K562 (cell line): ENCODE measurements at regions not wholly inside any gene's neighbourhood (a gene's known extent, or its start where the extent isn't known, plus 50 kb on each side); places are given as distances from the start of the nearest gene placed in this dataset.

ENCODE experiments used
- ATAC-seq: fragments of 200-7000 bp; cut with Tn5 transposase; 3 replicates; pipeline ENCODE4 v1.9.1; 2020; ENCODE audit warnings: moderate library complexity
- BruUV-seq: library from RNA; stranded (reverse); fragments of 400-500 nt; replicated peaks from 2 replicates; lab custom pipeline; 2021; lab: Mats Ljungman, UMichigan
- CTCF ChIA-PET: fragments of 300-600 bp; formaldehyde crosslinking; extraction: SDS; loops from one replicate; lab custom pipeline; 2021; ENCODE audit warnings: low intra/inter-chr PET ratio; lab: Yijun Ruan, JAX
- POLR2A ChIA-PET: fragments of 300-600, 350-650 bp; sonication (Branson Sonifier 250); formaldehyde crosslinking; extraction: SDS; loops from one replicate; lab custom pipeline; 2021; ENCODE audit warnings: antibody characterized with exemption, inconsistent platforms; lab: Yijun Ruan, JAX
- DNase-seq, 4 experiments: peaks; one replicate each; pipeline versions ENCODE4 v3.0.0 to v3.0.0-alpha.2; 2011 to 2018; ENCODE audit warnings: low spot score in 3 of 4, mixed read lengths in 3 of 4; ENCODE audit errors: extremely low read depth in 1 of 4
- FAIRE-seq: peaks from 2 replicates; lab custom pipeline; 2011; peaks lifted over from hg19 to GRCh38; lab: Jason Lieb, UNC
- H2AFZ ChIP-seq: 2 replicates; pipeline ENCODE4 v1.6.0; 2011; ENCODE audit warnings: low read depth, low read length, control low read depth, inconsistent platforms
- H3K27ac ChIP-seq: fragments of 200-600 bp; 3 replicates; pipeline ENCODE4 v1.8.0; 2011; ENCODE audit warnings: low read depth, mild to moderate bottlenecking, control low read depth, inconsistent platforms, low read length, moderate library complexity, mixed read lengths; ENCODE audit errors: extremely low read depth
- H3K27me3 ChIP-seq, 2 experiments: fragments of 300-600 bp in 1 of 2; 2 replicates in 1 of 2; 3 replicates in 1 of 2; pipeline versions ENCODE4 v1.6.0 to v1.8.0; 2011; ENCODE audit warnings: inconsistent platforms in 2 of 2, low read length in 2 of 2, mild to moderate bottlenecking in 1 of 2, mixed read lengths in 1 of 2, moderate library complexity in 1 of 2; ENCODE audit not compliant: control insufficient read depth in 2 of 2, insufficient read depth in 2 of 2
- H3K36me3 ChIP-seq: fragments of 300-600 bp; 3 replicates; pipeline ENCODE4 v1.8.0; 2011; ENCODE audit warnings: mild to moderate bottlenecking, low read length, inconsistent platforms; ENCODE audit not compliant: control insufficient read depth, insufficient read depth
- H3K4me1 ChIP-seq, 2 experiments: fragments of 200-600 bp in 1 of 2; replicated peaks in 1 of 2; 2 replicates in 1 of 2; 3 replicates in 1 of 2; pipeline versions ENCODE4 v1.5.1 to v1.8.0; 2011; ENCODE audit warnings: inconsistent platforms in 2 of 2, low read length in 2 of 2, mild to moderate bottlenecking in 1 of 2, mixed read lengths in 1 of 2, moderate library complexity in 1 of 2; ENCODE audit not compliant: control insufficient read depth in 2 of 2, insufficient read depth in 2 of 2
- H3K4me2 ChIP-seq: 2 replicates; pipeline ENCODE4 v1.6.1; 2011; ENCODE audit warnings: low read length, control low read depth, inconsistent platforms, mixed read lengths; ENCODE audit not compliant: insufficient read depth
- H3K4me3 ChIP-seq: fragments of 200-600 bp; sonication (generic), shearing (Covaris generic); 2 replicates; pipeline ENCODE4 v1.5.1; 2016; ENCODE audit warnings: control low read depth, inconsistent platforms
- H3K79me2 ChIP-seq: fragments of 200-600 bp; 3 replicates; pipeline ENCODE4 v1.8.0; 2011; ENCODE audit warnings: low read length, inconsistent platforms; ENCODE audit not compliant: control insufficient read depth, insufficient read depth
- H3K9ac ChIP-seq, 2 experiments: 2 replicates each; pipeline versions ENCODE4 v1.6.0 to v1.6.1; 2011; ENCODE audit warnings: low read depth in 2 of 2, low read length in 2 of 2, control low read depth in 1 of 2, inconsistent platforms in 1 of 2, mild to moderate bottlenecking in 1 of 2, mixed read lengths in 1 of 2; ENCODE audit not compliant: insufficient read depth in 1 of 2
- H3K9me1 ChIP-seq: one replicate; pipeline ENCODE4 v1.6.0; 2011; ENCODE audit warnings: inconsistent platforms, mild to moderate bottlenecking, low read length, moderate library complexity; ENCODE audit not compliant: control insufficient read depth, insufficient read depth
- H3K9me3 ChIP-seq: replicated peaks from 2 replicates; pipeline ENCODE4 v1.5.1; 2011; ENCODE audit warnings: low read depth, low read length, inconsistent platforms; ENCODE audit not compliant: control insufficient read depth, insufficient read depth
- H4K20me1 ChIP-seq: replicated peaks from 2 replicates; pipeline ENCODE4 v1.6.1; 2011; ENCODE audit warnings: low read length, inconsistent platforms, mixed read lengths; ENCODE audit not compliant: control insufficient read depth, insufficient read depth
- FOSL1 ChIP-seq: fragments of 200-800 bp; sonication (Bioruptor generic); conservative IDR thresholded peaks from 2 replicates; pipeline ENCODE4 v1.6.1; 2016; ENCODE audit warnings: missing genetic modification characterization, missing compliant biosample characterization
- MAZ ChIP-seq, 2 experiments: fragments of 450-650 bp in 1 of 2; sonication (generic) in 1 of 2; formaldehyde crosslinking; IDR thresholded peaks in 1 of 2; conservative IDR thresholded peaks in 1 of 2; 2 replicates each; pipeline versions ENCODE4 v1.4.0 to v1.5.0; 2020; ENCODE audit warnings: mild to moderate bottlenecking in 1 of 2, missing genetic modification reagents in 1 of 2
- MCM3 ChIP-seq: fragments of 450-650 bp; IDR thresholded peaks from 2 replicates; pipeline ENCODE4 v1.6.1; 2016
- NFATC3 ChIP-seq: fragments of 450-650 bp; IDR thresholded peaks from 2 replicates; pipeline ENCODE4 v1.6.1; 2017; ENCODE audit warnings: mild to moderate bottlenecking
- NR1H2 ChIP-seq: sonication (generic); formaldehyde crosslinking; IDR thresholded peaks from 2 replicates; pipeline ENCODE4 v1.4.0; 2020; ENCODE audit warnings: mild to moderate bottlenecking, missing genetic modification reagents
- PCBP2 ChIP-seq: fragments of 200-400 bp; formaldehyde crosslinking; IDR thresholded peaks from 2 replicates; pipeline ENCODE4 v1.6.1; 2018; ENCODE audit warnings: low read length, low read depth, mild to moderate bottlenecking, moderate library complexity; ENCODE audit not compliant: poor library complexity, severe bottlenecking
- SAFB2 ChIP-seq: fragments of 200-400 bp; formaldehyde crosslinking; IDR thresholded peaks from 2 replicates; pipeline ENCODE4 v1.6.1; 2018; ENCODE audit warnings: borderline replicate concordance, low read length, low read depth, moderate library complexity; ENCODE audit not compliant: severe bottlenecking
- SRF ChIP-seq, 2 experiments: fragments of 250-450, 450-650 bp in 1 of 2; sonication (Bioruptor Pico) in 1 of 2; sonication (generic) in 1 of 2; formaldehyde crosslinking; IDR thresholded peaks; 2 replicates each; pipeline versions ENCODE4 v1.5.0 to v1.5.1; 2020 to 2022; ENCODE audit warnings: mild to moderate bottlenecking in 1 of 2, missing genetic modification reagents in 1 of 2
- SRSF9 ChIP-seq: fragments of 200-400 bp; formaldehyde crosslinking; IDR thresholded peaks from 2 replicates; pipeline ENCODE4 v1.6.1; 2017; ENCODE audit warnings: low read depth, low read length, borderline replicate concordance
- ZNF354B ChIP-seq: fragments of 250-450 bp; sonication (Bioruptor Pico); IDR thresholded peaks from 2 replicates; pipeline ENCODE4 v1.4.0; 2020
- ZNF592 ChIP-seq: fragments of 450-650 bp; IDR thresholded peaks from 2 replicates; pipeline ENCODE4 v1.6.1; 2017; ENCODE audit warnings: antibody characterized with exemption, mild to moderate bottlenecking
- WGBS: fragments of 100-300 bp; shearing (Covaris generic); methylation state at CpG from one replicate; pipeline ENCODE4 v1.1.6; 2016; ENCODE audit warnings: low coverage, mixed read lengths; ENCODE audit not compliant: insufficient coverage; ENCODE audit errors: missing lambda C conversion rate; 5-methylcytosine and 5-hydroxymethylcytosine counted together
- in situ Hi-C: fragments of 300-500 bp; cut with MboI; formaldehyde crosslinking; loops from 4 replicates; pipeline ENCODE4 v1.15.0; 2018; ENCODE audit warnings: inconsistent platforms, mixed read lengths
- intact Hi-C: fragments of 100-400 bp; cut with micrococcal nuclease; formaldehyde crosslinking; loops from 2 replicates; pipeline ENCODE4 v1.14.2; 2022
- TF ChIP-seq, protein P1 (sequence below): sonication (generic); formaldehyde crosslinking; IDR thresholded peaks from 2 replicates; pipeline ENCODE4 v1.8.0; 2023; ENCODE audit warnings: mild to moderate bottlenecking, missing genetic modification reagents

- ATAC-seq: no peak
- H3K4me1 ChIP-seq: no peaks in the 10 kb centered on the region
- no peak overlapping the region for H3K4me2 ChIP-seq
- no peaks in the 10 kb centered on the region for H3K79me2 ChIP-seq
- in situ Hi-C loops (no loop called here), intact Hi-C loops (no loop called here)
- 0% methylated on average over 3 of the region's 3 CpGs for WGBS
- no peak for DNase-seq
- ChIA-PET POLR2A (no interaction called here), CTCF (no interaction called here)
- H3K9me1 ChIP-seq: no peaks in the 10 kb centered on the region
- no TSS peak for BruUV-seq
- no peak overlapping the region for H3K27ac ChIP-seq
- H2AFZ ChIP-seq: no peak overlapping the region
- TF ChIP-seq PCBP2: no peak
- H3K9me3 ChIP-seq: no peaks in the 10 kb centered on the region
- H3K4me3 ChIP-seq: no peak overlapping the region
- H4K20me1 ChIP-seq: no peaks in the 10 kb centered on the region
- H3K36me3 ChIP-seq: no peaks in the 10 kb centered on the region
- no peak overlapping the region for H3K9ac ChIP-seq
- no peaks in the 10 kb centered on the region for H3K27me3 ChIP-seq
- FAIRE-seq: no peak
Observed at GRCh38 chr6:9044426-9044825, 609.1 kb upstream of the SLC35B3 start.

DNA sequence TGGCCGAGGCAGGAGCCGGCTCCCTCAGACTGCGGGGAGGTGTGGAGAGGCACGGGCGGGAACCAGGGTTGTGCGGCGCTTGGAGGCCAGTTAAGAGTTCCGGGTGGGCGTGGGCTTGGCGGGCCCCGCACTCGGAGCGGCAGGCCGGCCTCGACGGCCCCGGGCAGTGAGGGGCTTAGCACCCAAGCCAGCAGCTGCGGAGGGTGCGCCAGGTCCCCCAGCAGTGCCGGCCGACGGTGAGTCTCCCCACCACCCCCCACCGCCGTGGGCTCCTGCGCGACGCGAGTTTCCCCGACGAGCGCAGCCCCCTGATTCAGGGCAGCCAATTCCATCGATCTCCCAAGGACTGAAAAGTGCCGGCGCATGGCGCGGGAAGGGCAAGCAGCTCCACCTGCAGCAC, 605.4 kb upstream of the SLC35B3 start:
- H3K79me2 ChIP-seq: no peaks in the 10 kb centered on the region
- no peak overlapping the region for H3K9ac ChIP-seq
- in situ Hi-C loops: no loop called here
- DNase-seq (no peak), ATAC-seq (no peak), FAIRE-seq (no peak)
- H3K27me3 ChIP-seq: no peaks in the 10 kb centered on the region
- intact Hi-C loops: no loop called here
- no peak overlapping the region for H3K27ac ChIP-seq
- no peaks in the 10 kb centered on the region for H4K20me1 ChIP-seq
- H3K4me3 ChIP-seq: no peak overlapping the region
- H2AFZ ChIP-seq: no peak overlapping the region
- no peaks in the 10 kb centered on the region for H3K9me3 ChIP-seq
- no peaks in the 10 kb centered on the region for H3K9me1 ChIP-seq
- CTCF ChIA-PET: no interaction called here
- no peaks in the 10 kb centered on the region for H3K4me1 ChIP-seq
- BruUV-seq: no TSS peak
- POLR2A ChIA-PET: no interaction called here
- no peak overlapping the region for H3K4me2 ChIP-seq
- no peaks in the 10 kb centered on the region for H3K36me3 ChIP-seq
- 4% methylated on average over 17 of the region's 36 CpGs for WGBS
- TF ChIP-seq MCM3 (no peak), ZNF354B (CRISPR knock-in tag) (no peak), MAZ (CRISPR knock-in tag; conservative IDR thresholded peaks at IDR 0.05 in 1 of 2, IDR thresholded peaks at IDR 0.05 in 1 of 2) (no peak), FOSL1 (no peak), NFATC3 (no peak), SRSF9 (no peak), SRF (CRISPR knock-in tag; IDR thresholded peaks at IDR 0.05) (no peak), NR1H2 (CRISPR knock-in tag) (no peak), ZNF592 (no peak), SAFB2 (no peak)
- TF ChIP-seq, protein P1, sequence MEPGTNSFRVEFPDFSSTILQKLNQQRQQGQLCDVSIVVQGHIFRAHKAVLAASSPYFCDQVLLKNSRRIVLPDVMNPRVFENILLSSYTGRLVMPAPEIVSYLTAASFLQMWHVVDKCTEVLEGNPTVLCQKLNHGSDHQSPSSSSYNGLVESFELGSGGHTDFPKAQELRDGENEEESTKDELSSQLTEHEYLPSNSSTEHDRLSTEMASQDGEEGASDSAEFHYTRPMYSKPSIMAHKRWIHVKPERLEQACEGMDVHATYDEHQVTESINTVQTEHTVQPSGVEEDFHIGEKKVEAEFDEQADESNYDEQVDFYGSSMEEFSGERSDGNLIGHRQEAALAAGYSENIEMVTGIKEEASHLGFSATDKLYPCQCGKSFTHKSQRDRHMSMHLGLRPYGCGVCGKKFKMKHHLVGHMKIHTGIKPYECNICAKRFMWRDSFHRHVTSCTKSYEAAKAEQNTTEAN (CRISPR knock-in tag): no peak
